Mucosa of rectum (tissue), 2 donors: ENCODE measurements at regions not wholly inside any gene's neighbourhood (a gene's known extent, or its start where the extent isn't known, plus 50 kb on each side); places are given as distances from the start of the nearest gene placed in this dataset.

Experiments used
- H3K27ac ChIP-seq, 2 donors: one replicate each; pipeline ENCODE4 v1.7.0; 2013; ENCODE audit warnings: inconsistent platforms in 2 of 2, low read depth in 2 of 2, low read length in 2 of 2
- H3K27me3 ChIP-seq, 2 donors: one replicate each; pipeline ENCODE4 v1.7.0; 2013; ENCODE audit warnings: low read length in 2 of 2; ENCODE audit not compliant: control insufficient read depth in 2 of 2, insufficient read depth in 2 of 2
- H3K36me3 ChIP-seq, 2 donors: one replicate each; pipeline ENCODE4 v1.7.0; 2013; ENCODE audit warnings: low read length in 2 of 2; ENCODE audit not compliant: control insufficient read depth in 2 of 2, insufficient read depth in 2 of 2
- H3K4me1 ChIP-seq, 2 donors: one replicate each; pipeline ENCODE4 v1.7.0; 2013; ENCODE audit warnings: low read length in 2 of 2, mild to moderate bottlenecking in 1 of 2; ENCODE audit not compliant: control insufficient read depth in 2 of 2, insufficient read depth in 2 of 2
- H3K4me3 ChIP-seq, 2 donors: one replicate each; pipeline ENCODE4 v1.7.0; 2013; ENCODE audit warnings: low read length in 2 of 2
- H3K9ac ChIP-seq, 2 donors: one replicate each; pipeline ENCODE4 v1.7.0; 2013; ENCODE audit warnings: low read length in 2 of 2, low read depth in 1 of 2, mild to moderate bottlenecking in 1 of 2
- H3K9me3 ChIP-seq, 2 donors: one replicate each; pipeline ENCODE4 v1.7.0; 2013; ENCODE audit warnings: low read length in 2 of 2; ENCODE audit not compliant: control insufficient read depth in 2 of 2
- donor health status: healthy.
- donor health status: Normal muscosa, but diverticular disease.

GRCh38 chr7:156459067-156459466, 181.5 kb upstream of the RNF32 start:
- H3K36me3 ChIP-seq: no peaks in the 10 kb centered on the region
- H3K27me3 ChIP-seq: peaks cover 0 to 2% of the 10 kb centered on the region in 2 donors
- H3K27ac ChIP-seq: no peak overlapping the region
- peaks cover 0 to 3% of the 10 kb centered on the region in 2 donors for H3K4me1 ChIP-seq
- H3K9ac ChIP-seq: no peak overlapping the region
- H3K4me3 ChIP-seq: no peak overlapping the region
- no peaks in the 10 kb centered on the region for H3K9me3 ChIP-seq

- peaks cover 0 to 2% of the 10 kb centered on the region in 2 donors for H3K27me3 ChIP-seq
- H3K27ac ChIP-seq: no peak overlapping the region
- no peaks in the 10 kb centered on the region for H3K9me3 ChIP-seq
- no peak overlapping the region for H3K9ac ChIP-seq
- no peak overlapping the region for H3K4me3 ChIP-seq
- H3K36me3 ChIP-seq: no peaks in the 10 kb centered on the region
- H3K4me1 ChIP-seq: peaks cover 0 to 3% of the 10 kb centered on the region in 2 donors
These were observed 182.6 kb upstream of the RNF32 start for GRCh38 chr7:156458011-156458410.

- no peaks in the 10 kb centered on the region for H3K36me3 ChIP-seq
- no peak overlapping the region for H3K27ac ChIP-seq
- H3K9me3 ChIP-seq: no peaks in the 10 kb centered on the region
- no peak overlapping the region for H3K4me3 ChIP-seq
- peaks cover 0 to 2% of the 10 kb centered on the region in 2 donors for H3K27me3 ChIP-seq
- H3K9ac ChIP-seq: no peak overlapping the region
- H3K4me1 ChIP-seq: peaks cover 0 to 3% of the 10 kb centered on the region in 2 donors
These were observed 184.0 kb upstream of the RNF32 start for GRCh38 chr7:156456503-156457115.

GRCh38 chr7:156456032-156456431, 184.5 kb upstream of the RNF32 start:
- Histone ChIP-seq H3K9me3 (no peaks in the 10 kb centered on the region), H3K4me3 (no peak overlapping the region), H3K36me3 (no peaks in the 10 kb centered on the region), H3K4me1 (peaks cover 0 to 3% of the 10 kb centered on the region in 2 donors), H3K9ac (no peak overlapping the region), H3K27ac (no peak overlapping the region), H3K27me3 (peaks cover 0 to 2% of the 10 kb centered on the region in 2 donors)

- Histone ChIP-seq H3K36me3 (no peaks in the 10 kb centered on the region), H3K9ac (no peak overlapping the region), H3K9me3 (no peaks in the 10 kb centered on the region), H3K27me3 (peaks cover 0 to 2% of the 10 kb centered on the region in 2 donors), H3K27ac (no peak overlapping the region), H3K4me3 (no peak overlapping the region), H3K4me1 (no peaks in the 10 kb centered on the region)
These were observed 190.1 kb upstream of the RNF32 start for GRCh38 chr7:156450473-156450872.

- Histone ChIP-seq H3K4me1 (no peaks in the 10 kb centered on the region), H3K9me3 (no peaks in the 10 kb centered on the region), H3K9ac (no peak overlapping the region), H3K27me3 (no peaks in the 10 kb centered on the region), H3K27ac (no peak overlapping the region), H3K4me3 (no peak overlapping the region), H3K36me3 (no peaks in the 10 kb centered on the region)
These were observed 191.7 kb upstream of the RNF32 start for GRCh38 chr7:156448918-156449317.

GRCh38 chr7:156446990-156447389, 193.6 kb upstream of the RNF32 start:
- Histone ChIP-seq H3K27me3 (no peaks in the 10 kb centered on the region), H3K4me1 (no peaks in the 10 kb centered on the region), H3K27ac (no peak overlapping the region), H3K4me3 (no peak overlapping the region), H3K9me3 (no peaks in the 10 kb centered on the region), H3K9ac (no peak overlapping the region), H3K36me3 (no peaks in the 10 kb centered on the region)

GRCh38 chr7:156445997-156446761, 194.4 kb upstream of the RNF32 start:
- Histone ChIP-seq H3K27ac (no peak overlapping the region), H3K9me3 (no peaks in the 10 kb centered on the region), H3K9ac (no peak overlapping the region), H3K4me3 (no peak overlapping the region), H3K27me3 (no peaks in the 10 kb centered on the region), H3K36me3 (no peaks in the 10 kb centered on the region), H3K4me1 (no peaks in the 10 kb centered on the region)

GRCh38 chr7:156442516-156442915, 198.1 kb upstream of the RNF32 start:
- Histone ChIP-seq H3K4me3 (no peak overlapping the region), H3K27ac (no peak overlapping the region), H3K9ac (no peak overlapping the region), H3K4me1 (no peaks in the 10 kb centered on the region), H3K36me3 (no peaks in the 10 kb centered on the region), H3K9me3 (no peaks in the 10 kb centered on the region), H3K27me3 (no peaks in the 10 kb centered on the region)

GRCh38 chr7:156440456-156440855, 200.1 kb upstream of the RNF32 start:
- Histone ChIP-seq H3K9ac (no peak overlapping the region), H3K36me3 (no peaks in the 10 kb centered on the region), H3K27me3 (no peaks in the 10 kb centered on the region), H3K4me1 (no peaks in the 10 kb centered on the region), H3K9me3 (no peaks in the 10 kb centered on the region), H3K4me3 (no peak overlapping the region), H3K27ac (no peak overlapping the region)
